ENCODE measurements at regions not wholly inside any gene's neighbourhood (a gene's known extent, or its start where the extent isn't known, plus 50 kb on each side); places are given as distances from the start of the nearest gene placed in this dataset.

- peaks cover 0 to 7% of the 10 kb centered on the region in 2 experiments for H3K9me3 ChIP-seq (ENCODE audit: control insufficient read depth in 1 of 2, insufficient read depth in 1 of 2, low read length in 2 of 2)
- no peaks in the 10 kb centered on the region for H3K27me3 Mint-ChIP-seq
- no peak overlapping the region for H3K27ac ChIP-seq (ENCODE audit: low read depth in 1 of 2, low read length in 2 of 2)
- no peak overlapping the region for H3K4me3 Mint-ChIP-seq
- no peak for TF ChIP-seq CTCF (IDR thresholded peaks at IDR 0.05)
- H3K4me3 ChIP-seq (ENCODE audit: low read length), result no peak overlapping the region
- no peaks in the 10 kb centered on the region for H3K4me1 ChIP-seq (ENCODE audit: insufficient read depth, low read length)
- no peaks in the 10 kb centered on the region for H3K27me3 ChIP-seq (ENCODE audit: control insufficient read depth in 1 of 2, insufficient read depth in 2 of 2, low read length in 2 of 2)
- DNase-seq (no peak), ATAC-seq (ENCODE audit: poor library complexity) (no peak)
- peaks cover 24% of the 10 kb centered on the region for H3K9me3 Mint-ChIP-seq
- POLR2A ChIA-PET, result no interaction called here
- no peaks in the 10 kb centered on the region for H3K36me3 ChIP-seq (ENCODE audit: insufficient read depth, low read length)
- intact Hi-C loops (cut with DNase I, micrococcal nuclease), result no loop called here
- H3K27ac Mint-ChIP-seq, result no peak overlapping the region
- no peaks in the 10 kb centered on the region for H3K36me3 Mint-ChIP-seq (ENCODE audit: low read depth)
- CTCF ChIA-PET, result no interaction called here
- no peaks in the 10 kb centered on the region for H3K4me1 Mint-ChIP-seq (ENCODE audit: low read depth)
These were observed 1676.9 kb downstream of the PCDH9 start for GRCh38 chr13:65553096-65553727.

DNA sequence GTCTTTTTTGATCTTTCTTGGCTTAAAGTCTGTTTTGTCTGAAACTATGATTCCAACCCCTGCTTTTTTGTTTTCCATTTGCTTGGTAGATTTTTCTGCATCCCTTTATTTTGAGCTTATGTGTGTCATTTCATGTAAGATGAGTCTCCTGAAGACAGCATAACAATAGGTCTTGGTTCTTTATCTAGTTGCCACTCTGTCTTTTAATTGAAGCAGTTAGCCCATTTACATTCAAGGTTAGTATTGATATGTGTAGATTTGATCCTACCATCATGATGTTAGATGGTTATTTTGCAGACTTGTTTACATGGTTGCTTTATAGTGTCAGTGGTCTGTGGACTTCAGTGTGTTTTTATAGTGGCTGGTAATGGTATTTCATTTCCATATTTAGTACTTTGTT, 1678.9 kb downstream of the PCDH9 start:
- no peak overlapping the region for H3K4me3 Mint-ChIP-seq
- H3K4me1 Mint-ChIP-seq (ENCODE audit: low read depth), result no peaks in the 10 kb centered on the region
- H3K9me3 Mint-ChIP-seq, result peaks cover 29% of the 10 kb centered on the region
- Histone ChIP-seq H3K9me3 (ENCODE audit: control insufficient read depth in 1 of 2, insufficient read depth in 1 of 2, low read length in 2 of 2) (peaks cover 0 to 7% of the 10 kb centered on the region in 2 experiments), H3K36me3 (ENCODE audit: insufficient read depth, low read length) (no peaks in the 10 kb centered on the region), H3K4me3 (ENCODE audit: low read length) (no peak overlapping the region), H3K27ac (ENCODE audit: low read depth in 1 of 2, low read length in 2 of 2) (no peak overlapping the region), H3K27me3 (ENCODE audit: control insufficient read depth in 1 of 2, insufficient read depth in 2 of 2, low read length in 2 of 2) (no peaks in the 10 kb centered on the region), H3K4me1 (ENCODE audit: insufficient read depth, low read length) (no peaks in the 10 kb centered on the region)
- no peak for TF ChIP-seq CTCF (IDR thresholded peaks at IDR 0.05)
- no peak overlapping the region for H3K27ac Mint-ChIP-seq
- H3K27me3 Mint-ChIP-seq, result no peaks in the 10 kb centered on the region
- ChIA-PET CTCF (no interaction called here), POLR2A (no interaction called here)
- no peaks in the 10 kb centered on the region for H3K36me3 Mint-ChIP-seq (ENCODE audit: low read depth)
- intact Hi-C loops (cut with DNase I, micrococcal nuclease), result no loop called here
- DNase-seq (no peak), ATAC-seq (ENCODE audit: poor library complexity) (no peak)

GRCh38 chr13:65540175-65540574, 1690.0 kb downstream of the PCDH9 start:
- no peak overlapping the region for H3K27ac ChIP-seq (ENCODE audit: low read depth in 1 of 2, low read length in 2 of 2)
- H3K27ac Mint-ChIP-seq, result no peak overlapping the region
- peaks cover 0 to 9% of the 10 kb centered on the region in 2 experiments for H3K9me3 ChIP-seq (ENCODE audit: control insufficient read depth in 1 of 2, insufficient read depth in 1 of 2, low read length in 2 of 2)
- ChIA-PET POLR2A (no interaction called here), CTCF (no interaction called here)
- H3K9me3 Mint-ChIP-seq, result peaks cover 11% of the 10 kb centered on the region
- H3K36me3 ChIP-seq (ENCODE audit: insufficient read depth, low read length), result no peaks in the 10 kb centered on the region
- H3K4me1 ChIP-seq (ENCODE audit: insufficient read depth, low read length), result no peaks in the 10 kb centered on the region
- H3K27me3 Mint-ChIP-seq, result no peaks in the 10 kb centered on the region
- H3K27me3 ChIP-seq (ENCODE audit: control insufficient read depth in 1 of 2, insufficient read depth in 2 of 2, low read length in 2 of 2), result no peaks in the 10 kb centered on the region
- no peak overlapping the region for H3K4me3 ChIP-seq (ENCODE audit: low read length)
- no peak for ATAC-seq (ENCODE audit: poor library complexity)
- no peak for TF ChIP-seq CTCF (IDR thresholded peaks at IDR 0.05)
- no peak for DNase-seq
- intact Hi-C loops (cut with DNase I, micrococcal nuclease), result no loop called here
- no peaks in the 10 kb centered on the region for H3K36me3 Mint-ChIP-seq (ENCODE audit: low read depth)
- no peaks in the 10 kb centered on the region for H3K4me1 Mint-ChIP-seq (ENCODE audit: low read depth)
- no peak overlapping the region for H3K4me3 Mint-ChIP-seq
